ENCODE measurements at regions not wholly inside any gene's neighbourhood (a gene's known extent, or its start where the extent isn't known, plus 50 kb on each side); places are given as distances from the start of the nearest gene placed in this dataset.

- H2AFZ ChIP-seq (ENCODE audit: low read length): no peak overlapping the region
- no peak overlapping the region for H3K9ac ChIP-seq (replicated peaks in 1 of 4; ENCODE audit: extremely low read depth in 1 of 4, low read depth in 3 of 4, low read length in 3 of 4)
- no peak overlapping the region for H3K4ac ChIP-seq (replicated peaks; ENCODE audit: insufficient read length, low read depth, low read length)
- H2BK12ac ChIP-seq (ENCODE audit: low read depth, low read length): no peak overlapping the region
- 89% methylated on average over 19 of the region's 19 CpGs; no CpG with 5 or more reads in 1 of the 2 experiments for WGBS, 2 experiments (ENCODE audit: extremely low coverage in 1 of 2, insufficient coverage in 1 of 2, insufficient read length in 1 of 2, insufficient replicate concordance in 2 of 2, low coverage in 1 of 2, low lambda C conversion rate in 2 of 2, missing lambda C conversion rate in 1 of 2)
- no peak overlapping the region; the same call in 1 of the 2 replicates for H4K8ac ChIP-seq (ENCODE audit: extremely low read depth, insufficient read depth, low read length)
- H3K36me3 ChIP-seq (ENCODE audit: control insufficient read depth in 2 of 4, insufficient read depth in 4 of 4, low read length in 3 of 4): no peaks in the 10 kb centered on the region
- H2BK120ac ChIP-seq (replicated peaks; ENCODE audit: low read depth, low read length): no peak overlapping the region
- no peak for DNase-seq (ENCODE audit: low read depth in 1 of 2, low spot score in 2 of 2)
- H2BK5ac ChIP-seq (ENCODE audit: low read depth, low read length): no peak overlapping the region
- no peak overlapping the region for H2BK20ac ChIP-seq (ENCODE audit: low read length)
- H3K27me3 ChIP-seq (replicated peaks in 1 of 4; ENCODE audit: control insufficient read depth in 3 of 4, extremely low read depth in 1 of 4, insufficient read depth in 3 of 4, low read length in 3 of 4): no peaks in the 10 kb centered on the region
- no peak for FAIRE-seq
- no peak overlapping the region for H3K18ac ChIP-seq (ENCODE audit: extremely low read depth, low read length)
- no peaks in the 10 kb centered on the region for H3K9me3 ChIP-seq (ENCODE audit: insufficient read depth in 2 of 2, low read depth in 1 of 2, low read length in 1 of 2)
- no peaks in the 10 kb centered on the region for H3K23me2 ChIP-seq (ENCODE audit: low read depth, low read length)
- H3K14ac ChIP-seq (ENCODE audit: insufficient read length): no peak overlapping the region
- no peak overlapping the region for H3K27ac ChIP-seq (ENCODE audit: low read depth, low read length)
- H2AK5ac ChIP-seq (ENCODE audit: low read depth, low read length): no peak overlapping the region
- no peaks in the 10 kb centered on the region for H3K4me1 ChIP-seq (replicated peaks in 1 of 4; ENCODE audit: control insufficient read depth in 3 of 4, insufficient read depth in 4 of 4, low read length in 3 of 4)
- ChIA-PET CTCF (ENCODE audit: partially characterized antibody) (interaction anchor here (1.6 to 2.4 kb wide), 2 partner anchors 9 to 10 kb away, joined by 3 to 11 read pairs; no protein-coding TSS in a partner anchor), POLR2A (ENCODE audit: partially characterized antibody) (no interaction called here)
- H4K20me1 ChIP-seq (replicated peaks in 1 of 2; ENCODE audit: control insufficient read depth in 1 of 2, insufficient read depth in 2 of 2, low read length in 2 of 2): no peaks in the 10 kb centered on the region
- H4K5ac ChIP-seq (ENCODE audit: insufficient read length, low read depth, low read length): no peak overlapping the region
- no peak overlapping the region for H4K91ac ChIP-seq (replicated peaks; ENCODE audit: insufficient read length, low read length)
- no peaks in the 10 kb centered on the region for H3K79me2 ChIP-seq (ENCODE audit: control insufficient read depth in 1 of 2, insufficient read depth in 2 of 2, low read length in 2 of 2)
- H3K4me3 ChIP-seq (ENCODE audit: extremely low read depth in 1 of 4, insufficient read depth in 2 of 4, low read depth in 3 of 4, low read length in 4 of 4): no peak overlapping the region
- H3K23ac ChIP-seq (ENCODE audit: insufficient read length): no peak overlapping the region
- H3K4me2 ChIP-seq (ENCODE audit: insufficient read depth in 1 of 2, low read depth in 2 of 2, low read length in 2 of 2): no peak overlapping the region
- no peaks in the 10 kb centered on the region for H3K79me1 ChIP-seq (ENCODE audit: low read depth, low read length)
- no peak overlapping the region for H2BK15ac ChIP-seq (ENCODE audit: low read length)
- no peak overlapping the region for H3K56ac ChIP-seq (replicated peaks; ENCODE audit: insufficient read length, low read depth, low read length)
- TF ChIP-seq E2F6 (IDR thresholded peaks at IDR 0.05) (no peak), ZNF274 (IDR thresholded peaks at IDR 0.05; ENCODE audit: borderline replicate concordance, extremely low read depth, low read length) (no peak), RAD21 (IDR thresholded peaks at IDR 0.05 in 1 of 2, conservative IDR thresholded peaks at IDR 0.05 in 1 of 2; ENCODE audit: low read depth in 2 of 2, low read length in 2 of 2) (no peak), SIRT6 (IDR thresholded peaks at IDR 0.05; ENCODE audit: low read length) (no peak), POU5F1 (IDR thresholded peaks at IDR 0.05; ENCODE audit: low read depth, low read length) (no peak), POLR2A (IDR thresholded peaks at IDR 0.05; ENCODE audit: control extremely low read depth in 1 of 2, low read depth in 2 of 2, low read length in 2 of 2) (no peak), TCF12 (IDR thresholded peaks at IDR 0.05; ENCODE audit: low read depth, low read length) (no peak), TEAD4 (IDR thresholded peaks at IDR 0.05; ENCODE audit: low read depth, low read length) (no peak), CEBPB (IDR thresholded peaks at IDR 0.05; ENCODE audit: low read depth, low read length) (no peak), SP4 (IDR thresholded peaks at IDR 0.05; ENCODE audit: low read length) (no peak), JUND (IDR thresholded peaks at IDR 0.05; ENCODE audit: low read length) (no peak), YY1 (IDR thresholded peaks at IDR 0.05; ENCODE audit: low read depth, low read length) (no peak), KDM4A (IDR thresholded peaks at IDR 0.05; ENCODE audit: low read depth, low read length, severe bottlenecking) (no peak)
These were observed 67.5 kb upstream of the EDN1 start for GRCh38 chr6:12222405-12223366.
